ENCODE measurements at regions not wholly inside any gene's neighbourhood (a gene's known extent, or its start where the extent isn't known, plus 50 kb on each side); places are given as distances from the start of the nearest gene placed in this dataset.
A peak's percentile ranks its signal among the peaks of the same experiment; 100 is the strongest.

GRCh38 chr1:30325085-30325935, 398.1 kb downstream of the MATN1 start:
- no peak for DNase-seq

- no peak for DNase-seq
Measured at GRCh38 chr1:30324251-30325084, 398.9 kb downstream of the MATN1 start.

GRCh38 chr1:30323841-30324240, 399.5 kb downstream of the MATN1 start:
- no peak for DNase-seq

GRCh38 chr1:30323352-30323751, 400.0 kb downstream of the MATN1 start:
- DNase-seq = no peak

- no peak for DNase-seq
Measured at GRCh38 chr1:30322859-30323257, 400.5 kb downstream of the MATN1 start.

- no peak for DNase-seq
Measured at GRCh38 chr1:30321996-30322858, 401.2 kb downstream of the MATN1 start.

- DNase-seq = peak in 1 of 2 experiments; percentile 21
Measured at GRCh38 chr1:30321246-30321910, 402.0 kb downstream of the MATN1 start.

- DNase-seq = no peak
Measured at GRCh38 chr1:30320581-30320890, 402.8 kb downstream of the MATN1 start.

GRCh38 chr1:30319765-30320580, 403.4 kb downstream of the MATN1 start:
- DNase-seq = no peak

- DNase-seq = no peak
Measured at GRCh38 chr1:30318864-30319718, 404.3 kb downstream of the MATN1 start.

- DNase-seq = no peak
Measured at GRCh38 chr1:30318413-30318812, 405.0 kb downstream of the MATN1 start.

- no peak for DNase-seq
Measured at GRCh38 chr1:30317921-30318320, 405.5 kb downstream of the MATN1 start.

- DNase-seq = no peak
Measured at GRCh38 chr1:30316056-30316455, 407.3 kb downstream of the MATN1 start.

- no peak for DNase-seq
Measured at GRCh38 chr1:30315185-30315960, 408.0 kb downstream of the MATN1 start.

- no peak for DNase-seq
Measured at GRCh38 chr1:30314591-30314990, 408.8 kb downstream of the MATN1 start.

GRCh38 chr1:30313584-30313983, 409.8 kb downstream of the MATN1 start:
- no peak for DNase-seq

- DNase-seq = no peak
Measured at GRCh38 chr1:30313176-30313575, 410.2 kb downstream of the MATN1 start.

- no peak for DNase-seq
Measured at GRCh38 chr1:30312226-30312625, 411.2 kb downstream of the MATN1 start.

GRCh38 chr1:30311749-30312148, 411.6 kb downstream of the MATN1 start:
- DNase-seq = no peak

Measured in NCI-H187 (cell line).